NT2/D1 (cell line): ENCODE measurements at regions not wholly inside any gene's neighbourhood (a gene's known extent, or its start where the extent isn't known, plus 50 kb on each side); places are given as distances from the start of the nearest gene placed in this dataset.

ENCODE experiments used
- SUZ12 ChIP-seq: IDR thresholded peaks from 2 replicates; pipeline ENCODE4 v1.6.1; 2011; ENCODE audit not compliant: insufficient read length, insufficient read depth; ENCODE audit errors: extremely low read depth
- YY1 ChIP-seq: IDR thresholded peaks from 2 replicates; pipeline ENCODE4 v1.6.1; 2011; ENCODE audit not compliant: insufficient read length, insufficient read depth
- ZNF274 ChIP-seq: IDR thresholded peaks from 2 replicates; pipeline ENCODE4 v1.6.1; 2011; ENCODE audit warnings: mild to moderate bottlenecking, low read depth, low read length

DNA sequence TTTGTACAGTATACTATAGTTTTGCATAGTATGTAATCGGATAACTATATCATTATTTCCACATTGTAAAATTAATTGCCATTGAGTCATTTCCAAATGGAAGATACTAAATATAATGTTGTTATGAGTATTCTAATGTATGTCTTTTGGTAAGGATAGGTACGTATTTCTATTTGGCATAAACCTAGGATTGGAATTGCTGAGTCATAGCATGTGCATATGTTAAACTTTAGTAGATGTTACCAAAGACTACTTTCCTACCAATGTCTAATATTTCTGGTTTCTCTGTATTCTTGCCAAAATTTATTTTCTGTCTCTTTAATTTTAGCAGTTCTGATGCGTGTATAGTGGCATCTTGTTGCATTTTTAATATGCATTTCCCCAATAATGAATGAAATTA lies 825.1 kb upstream of the ARRDC3 start:
- TF ChIP-seq ZNF274 (no peak), YY1 (no peak), SUZ12 (no peak)
